ENCODE measurements at regions not wholly inside any gene's neighbourhood (a gene's known extent, or its start where the extent isn't known, plus 50 kb on each side); places are given as distances from the start of the nearest gene placed in this dataset.

GRCh38 chr13:56869671-56870070, 271.0 kb upstream of the PRR20A start:
- DNase-seq (ENCODE audit: low read depth): no peak

GRCh38 chr13:56886398-56886797, 254.3 kb upstream of the PRR20A start:
- no peak for DNase-seq (ENCODE audit: low read depth)

- DNase-seq (ENCODE audit: low read depth): no peak
These were observed 252.3 kb upstream of the PRR20A start for GRCh38 chr13:56888455-56888854.

- DNase-seq (ENCODE audit: low read depth): no peak
These were observed 246.9 kb upstream of the PRR20A start for GRCh38 chr13:56893843-56894242.

GRCh38 chr13:56900549-56901279, 240.0 kb upstream of the PRR20A start:
- DNase-seq (ENCODE audit: low read depth): no peak

GRCh38 chr13:56902276-56902675, 238.4 kb upstream of the PRR20A start:
- no peak for DNase-seq (ENCODE audit: low read depth)

- no peak for DNase-seq (ENCODE audit: low read depth)
These were observed 236.9 kb upstream of the PRR20A start for GRCh38 chr13:56903710-56904282.

- no peak for DNase-seq (ENCODE audit: low read depth)
These were observed 233.8 kb upstream of the PRR20A start for GRCh38 chr13:56906909-56907308.

GRCh38 chr13:56907766-56908165, 233.0 kb upstream of the PRR20A start:
- DNase-seq (ENCODE audit: low read depth): no peak

GRCh38 chr13:56909896-56910600, 230.7 kb upstream of the PRR20A start:
- DNase-seq (ENCODE audit: low read depth): no peak

GRCh38 chr13:56917966-56918365, 222.8 kb upstream of the PRR20A start:
- no peak for DNase-seq (ENCODE audit: low read depth)

- DNase-seq (ENCODE audit: low read depth): no peak
These were observed 217.0 kb upstream of the PRR20A start for GRCh38 chr13:56923626-56924140.

GRCh38 chr13:56924401-56924800, 216.3 kb upstream of the PRR20A start:
- no peak for DNase-seq (ENCODE audit: low read depth)

GRCh38 chr13:56932104-56932503, 208.6 kb upstream of the PRR20A start:
- no peak for DNase-seq (ENCODE audit: low read depth)

GRCh38 chr13:56953965-56954364, 186.8 kb upstream of the PRR20A start:
- no peak for DNase-seq (ENCODE audit: low read depth)

GRCh38 chr13:56975647-56976046, 165.1 kb upstream of the PRR20A start:
- no peak for DNase-seq (ENCODE audit: low read depth)

- no peak for DNase-seq (ENCODE audit: low read depth)
These were observed 159.9 kb upstream of the PRR20A start for GRCh38 chr13:56980856-56981255.

GRCh38 chr13:56986121-56986520, 154.6 kb upstream of the PRR20A start:
- no peak for DNase-seq (ENCODE audit: low read depth)

GRCh38 chr13:56988543-56988942, 152.2 kb upstream of the PRR20A start:
- no peak for DNase-seq (ENCODE audit: low read depth)

- DNase-seq (ENCODE audit: low read depth): no peak
These were observed 137.0 kb upstream of the PRR20A start for GRCh38 chr13:57003682-57004081.

GRCh38 chr13:57017357-57017756, 123.4 kb upstream of the PRR20A start:
- DNase-seq (ENCODE audit: low read depth): no peak

GRCh38 chr13:57018915-57019314, 121.8 kb upstream of the PRR20A start:
- no peak for DNase-seq (ENCODE audit: low read depth)

- DNase-seq (ENCODE audit: low read depth): no peak
These were observed 110.0 kb upstream of the PRR20A start for GRCh38 chr13:57030671-57031070.

All from LHCN-M2 (cell line).